SJSA1 (cell line): ENCODE measurements at regions not wholly inside any gene's neighbourhood (a gene's known extent, or its start where the extent isn't known, plus 50 kb on each side); places are given as distances from the start of the nearest gene placed in this dataset.
"Not testable (repeated sequence)": the region's sequence is repeated elsewhere in the genome, so short reads cannot be mapped to it uniquely, and the experiment has no call there.

Experiments used
- DNase-seq, 2 experiments: peaks; one replicate each; pipeline ENCODE4 v3.0.0-alpha.2; 2015 to 2020; ENCODE audit warnings: low spot score in 2 of 2, low read depth in 1 of 2
- H3K27ac ChIP-seq: fragments of 250-450 bp; sonication (Bioruptor Pico); 2 replicates; pipeline ENCODE4 v1.5.1; 2020; ENCODE audit warnings: mild to moderate bottlenecking, moderate library complexity
- H3K27me3 ChIP-seq: fragments of 250-450 bp; sonication (Bioruptor Pico); replicated peaks from 2 replicates; pipeline ENCODE4 v1.5.1; 2020; ENCODE audit warnings: mild to moderate bottlenecking, moderate library complexity
- H3K36me3 ChIP-seq: fragments of 250-450 bp; sonication (Bioruptor Pico); 2 replicates; pipeline ENCODE4 v1.5.1; 2020; ENCODE audit warnings: mild to moderate bottlenecking
- H3K4me1 ChIP-seq: fragments of 250-450 bp; sonication (Bioruptor Pico); replicated peaks from 2 replicates; pipeline ENCODE4 v1.6.1; 2021; ENCODE audit warnings: mild to moderate bottlenecking
- H3K4me3 ChIP-seq: fragments of 250-450 bp; sonication (Bioruptor Pico); 2 replicates; pipeline ENCODE4 v1.5.1; 2020; ENCODE audit warnings: mild to moderate bottlenecking
- H3K9me3 ChIP-seq: fragments of 250-450 bp; sonication (Bioruptor Pico); replicated peaks from 2 replicates; pipeline ENCODE4 v1.5.1; 2020; ENCODE audit warnings: mild to moderate bottlenecking

- H3K36me3 ChIP-seq: no peaks in the 10 kb centered on the region
- peaks cover 66% of the 10 kb centered on the region for H3K4me1 ChIP-seq
- no peaks in the 10 kb centered on the region for H3K27me3 ChIP-seq
- no peaks in the 10 kb centered on the region for H3K9me3 ChIP-seq
- H3K27ac ChIP-seq: peak overlapping the region; percentile 74
- no peak for DNase-seq
- no peak overlapping the region for H3K4me3 ChIP-seq
These were observed 195.6 kb upstream of the CFAP20DC start for GRCh38 chr3:59245300-59245858.

- DNase-seq: no peak
- Histone ChIP-seq H3K27ac (no peak overlapping the region), H3K9me3 (no peaks in the 10 kb centered on the region), H3K4me1 (peaks cover 67% of the 10 kb centered on the region), H3K36me3 (no peaks in the 10 kb centered on the region), H3K27me3 (no peaks in the 10 kb centered on the region), H3K4me3 (no peak overlapping the region)
These were observed 194.5 kb upstream of the CFAP20DC start for GRCh38 chr3:59244343-59244742.

- peaks cover 58% of the 10 kb centered on the region for H3K4me1 ChIP-seq
- no peak for DNase-seq
- no peaks in the 10 kb centered on the region for H3K27me3 ChIP-seq
- no peaks in the 10 kb centered on the region for H3K36me3 ChIP-seq
- H3K27ac ChIP-seq: no peak overlapping the region
- no peak overlapping the region for H3K4me3 ChIP-seq
- H3K9me3 ChIP-seq: no peaks in the 10 kb centered on the region
These were observed 193.7 kb upstream of the CFAP20DC start for GRCh38 chr3:59243476-59243875.

- DNase-seq: peak in 1 of 2 experiments; percentile 35
- H3K9me3 ChIP-seq: no peaks in the 10 kb centered on the region
These were observed 190.9 kb upstream of the CFAP20DC start for GRCh38 chr3:59240666-59241255.

GRCh38 chr3:59237121-59237520 lies 187.3 kb upstream of the CFAP20DC start:
- H3K4me1 ChIP-seq: peaks cover 23% of the 10 kb centered on the region

More at GRCh38 chr3:59240666-59241255, 190.9 kb upstream of the CFAP20DC start:
- Histone ChIP-seq H3K4me1 (peaks cover 46% of the 10 kb centered on the region), H3K36me3 (no peaks in the 10 kb centered on the region), H3K27me3 (no peaks in the 10 kb centered on the region), H3K4me3 (no peak overlapping the region), H3K27ac (peak overlapping the region; percentile 29; the same call in 1 of the 2 replicates)

GRCh38 chr3:59235634-59236012 lies 185.8 kb upstream of the CFAP20DC start:
- no peaks in the 10 kb centered on the region for H3K27me3 ChIP-seq
- DNase-seq: no peak
- H3K36me3 ChIP-seq: no peaks in the 10 kb centered on the region
- no peak overlapping the region for H3K27ac ChIP-seq
- peaks cover 20% of the 10 kb centered on the region for H3K4me1 ChIP-seq
- no peak overlapping the region for H3K4me3 ChIP-seq
- peaks cover 3% of the 10 kb centered on the region; the same call in 1 of the 2 replicates for H3K9me3 ChIP-seq

More at GRCh38 chr3:59237121-59237520, 187.3 kb upstream of the CFAP20DC start:
- Histone ChIP-seq H3K9me3 (no peaks in the 10 kb centered on the region), H3K4me3 (no peak overlapping the region), H3K27me3 (no peaks in the 10 kb centered on the region), H3K36me3 (no peaks in the 10 kb centered on the region), H3K27ac (0 out of 2 replicates have a peak overlapping the region, but pooled peaks have one; percentile 15)
- peak in 1 of 2 experiments; percentile 50 for DNase-seq

GRCh38 chr3:59234884-59235633 lies 185.2 kb upstream of the CFAP20DC start:
- H3K4me1 ChIP-seq: peaks cover 15% of the 10 kb centered on the region
- H3K4me3 ChIP-seq: no peak overlapping the region
- DNase-seq: no peak
- no peaks in the 10 kb centered on the region for H3K27me3 ChIP-seq
- H3K36me3 ChIP-seq: no peaks in the 10 kb centered on the region
- H3K9me3 ChIP-seq: peaks cover 3% of the 10 kb centered on the region; the same call in 1 of the 2 replicates
- H3K27ac ChIP-seq: no peak overlapping the region

GRCh38 chr3:59230379-59230778 lies 180.6 kb upstream of the CFAP20DC start:
- H3K27ac ChIP-seq, H3K4me3 ChIP-seq, H3K9me3 ChIP-seq, H3K4me1 ChIP-seq, DNase-seq, H3K36me3 ChIP-seq, H3K27me3 ChIP-seq: not testable (repeated sequence)

GRCh38 chr3:59213860-59214259 lies 164.0 kb upstream of the CFAP20DC start:
- 0 out of 2 replicates have a peak, but pooled peaks cover 3% of the 10 kb centered on the region for H3K4me1 ChIP-seq
- H3K9me3 ChIP-seq: no peaks in the 10 kb centered on the region
- no peak overlapping the region for H3K4me3 ChIP-seq
- H3K27ac ChIP-seq: no peak overlapping the region
- H3K27me3 ChIP-seq: no peaks in the 10 kb centered on the region
- no peaks in the 10 kb centered on the region for H3K36me3 ChIP-seq
- DNase-seq: no peak

GRCh38 chr3:59212128-59212779 lies 162.4 kb upstream of the CFAP20DC start:
- no peaks in the 10 kb centered on the region for H3K9me3 ChIP-seq

GRCh38 chr3:59210260-59210659 lies 160.4 kb upstream of the CFAP20DC start:
- H3K4me1 ChIP-seq: 0 out of 2 replicates have a peak, but pooled peaks cover 3% of the 10 kb centered on the region
- no peak overlapping the region for H3K4me3 ChIP-seq
- DNase-seq: no peak
- H3K27ac ChIP-seq: no peak overlapping the region
- no peaks in the 10 kb centered on the region for H3K36me3 ChIP-seq
- H3K9me3 ChIP-seq: no peaks in the 10 kb centered on the region
- 0 out of 2 replicates have a peak, but pooled peaks cover 3% of the 10 kb centered on the region for H3K27me3 ChIP-seq

More at GRCh38 chr3:59212128-59212779, 162.4 kb upstream of the CFAP20DC start:
- Histone ChIP-seq H3K4me3 (no peak overlapping the region), H3K27me3 (no peaks in the 10 kb centered on the region), H3K4me1 (0 out of 2 replicates have a peak, but pooled peaks cover 3% of the 10 kb centered on the region), H3K36me3 (no peaks in the 10 kb centered on the region), H3K27ac (no peak overlapping the region)
- DNase-seq: peak in 1 of 2 experiments; percentile 56

- Histone ChIP-seq H3K27me3 (no peaks in the 10 kb centered on the region), H3K4me1 (peaks cover 5% of the 10 kb centered on the region; the same call in 1 of the 2 replicates), H3K36me3 (no peaks in the 10 kb centered on the region), H3K9me3 (no peaks in the 10 kb centered on the region), H3K27ac (no peak overlapping the region), H3K4me3 (no peak overlapping the region)
- DNase-seq: no peak
These were observed 142.6 kb upstream of the CFAP20DC start for GRCh38 chr3:59192473-59192872.

GRCh38 chr3:59191651-59192050 lies 141.8 kb upstream of the CFAP20DC start:
- H3K27me3 ChIP-seq: no peaks in the 10 kb centered on the region
- H3K27ac ChIP-seq: no peak overlapping the region
- no peaks in the 10 kb centered on the region for H3K9me3 ChIP-seq
- peaks cover 5% of the 10 kb centered on the region; the same call in 1 of the 2 replicates for H3K4me1 ChIP-seq
- no peak for DNase-seq
- no peak overlapping the region for H3K4me3 ChIP-seq
- no peaks in the 10 kb centered on the region for H3K36me3 ChIP-seq
